GM19455 (cell line): ENCODE measurements at regions not wholly inside any gene's neighbourhood (a gene's known extent, or its start where the extent isn't known, plus 50 kb on each side); places are given as distances from the start of the nearest gene placed in this dataset.

ENCODE experiments used
- ATAC-seq: cut with Tn5 transposase; IDR thresholded peaks from one replicate; pipeline ENCODE4 v1.9.1; 2021; ENCODE audit not compliant: unreplicated experiment

DNA sequence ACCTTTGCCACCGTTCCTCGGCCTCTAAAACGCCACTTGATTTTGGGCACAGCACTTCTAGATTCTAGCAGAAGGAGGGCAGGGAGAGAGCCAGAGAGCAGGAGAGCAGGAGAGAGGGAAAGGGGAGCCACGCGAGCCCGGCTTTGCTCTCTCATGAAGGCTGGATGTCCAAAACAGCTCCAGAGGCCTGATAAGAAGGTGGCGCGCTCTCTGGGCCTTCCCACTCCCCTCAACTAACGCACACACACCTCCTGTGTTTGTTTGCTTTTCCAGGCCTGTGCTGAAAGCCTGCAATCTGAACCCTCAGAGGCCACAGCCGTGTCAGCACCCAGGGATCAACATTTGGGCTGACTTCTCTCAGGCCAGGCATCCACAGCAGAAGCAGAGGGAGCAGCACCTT is 184.8 kb upstream of the SOX11 start:
- no peak for ATAC-seq

DNA sequence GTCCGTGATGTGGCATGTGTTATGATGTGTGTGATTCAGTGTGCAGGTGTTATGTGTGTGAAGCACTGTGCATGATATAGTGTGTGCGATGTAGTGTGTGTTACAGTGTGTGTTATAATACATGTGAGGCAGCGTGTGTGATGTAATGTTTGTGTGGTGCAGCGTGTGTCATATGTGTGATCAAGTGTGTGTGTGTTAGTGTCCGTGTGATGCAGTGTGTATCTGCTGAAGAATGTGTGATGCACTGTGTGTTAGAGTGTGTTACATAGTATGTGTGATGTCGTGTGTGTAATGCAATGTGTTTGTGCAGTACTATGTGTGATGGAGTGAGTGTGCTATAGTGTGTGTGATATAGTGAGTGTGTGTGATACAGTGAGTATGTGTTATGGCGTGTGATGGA is 182.8 kb upstream of the SOX11 start:
- ATAC-seq = no peak

DNA sequence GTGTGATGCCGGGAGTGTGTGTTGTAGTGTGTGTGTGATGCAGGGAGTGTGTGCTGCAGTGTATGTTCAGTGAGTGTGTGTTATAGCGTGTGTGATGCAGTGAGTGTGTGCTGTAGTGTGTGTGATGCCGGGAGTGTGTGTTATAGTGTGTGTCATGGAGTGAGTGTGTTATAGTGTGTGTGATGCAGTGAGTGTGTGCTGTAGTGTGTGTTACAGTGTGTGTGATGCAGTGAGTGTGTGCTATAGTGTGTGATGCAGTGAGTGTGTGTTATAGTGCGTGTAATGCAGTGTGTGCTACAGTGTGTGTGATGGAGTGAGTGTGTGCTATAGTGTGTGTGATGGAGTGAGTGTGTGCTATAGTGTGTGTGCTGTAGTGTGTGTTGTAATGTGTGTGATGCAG is 182.1 kb upstream of the SOX11 start:
- ATAC-seq = no peak

DNA sequence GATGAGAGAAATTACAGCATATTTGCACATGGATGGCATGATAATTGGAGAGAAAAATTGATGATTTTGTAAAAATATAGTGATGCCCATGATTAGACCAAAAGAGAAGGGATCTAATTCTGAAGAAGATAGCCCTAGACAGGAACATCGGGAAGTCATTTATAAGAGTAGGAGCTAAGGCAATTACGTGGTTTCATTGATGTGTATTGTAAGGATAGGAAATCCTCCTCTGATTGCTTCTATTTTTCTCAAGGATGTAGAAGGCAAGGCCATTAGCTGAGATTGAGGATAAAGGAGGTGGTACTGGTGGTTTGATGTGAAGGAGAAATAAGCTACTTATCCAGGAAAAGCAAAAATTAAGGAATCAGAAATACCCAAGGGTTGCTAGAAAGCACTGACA is 176.5 kb upstream of the SOX11 start:
- no peak for ATAC-seq

DNA sequence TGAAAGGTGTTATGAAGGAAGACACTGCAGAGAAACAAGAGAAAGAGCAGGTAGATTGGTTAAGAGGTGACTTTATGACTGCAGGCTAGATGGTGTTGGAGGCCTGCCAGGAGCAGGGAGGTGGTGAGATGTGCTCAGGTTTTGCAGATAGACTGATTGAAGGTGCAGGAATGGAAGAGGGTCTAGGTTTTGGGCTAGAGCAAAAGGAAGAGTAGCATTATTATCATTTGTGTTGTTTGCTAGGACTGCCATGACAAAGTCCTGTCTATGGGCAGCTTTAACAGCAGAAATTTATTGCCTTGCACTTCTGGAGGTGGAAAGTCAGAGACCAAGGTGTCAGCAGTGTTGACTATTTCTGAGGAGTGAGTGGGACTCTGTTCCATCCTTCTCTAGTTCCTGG is 172.9 kb upstream of the SOX11 start:
- no peak for ATAC-seq

DNA sequence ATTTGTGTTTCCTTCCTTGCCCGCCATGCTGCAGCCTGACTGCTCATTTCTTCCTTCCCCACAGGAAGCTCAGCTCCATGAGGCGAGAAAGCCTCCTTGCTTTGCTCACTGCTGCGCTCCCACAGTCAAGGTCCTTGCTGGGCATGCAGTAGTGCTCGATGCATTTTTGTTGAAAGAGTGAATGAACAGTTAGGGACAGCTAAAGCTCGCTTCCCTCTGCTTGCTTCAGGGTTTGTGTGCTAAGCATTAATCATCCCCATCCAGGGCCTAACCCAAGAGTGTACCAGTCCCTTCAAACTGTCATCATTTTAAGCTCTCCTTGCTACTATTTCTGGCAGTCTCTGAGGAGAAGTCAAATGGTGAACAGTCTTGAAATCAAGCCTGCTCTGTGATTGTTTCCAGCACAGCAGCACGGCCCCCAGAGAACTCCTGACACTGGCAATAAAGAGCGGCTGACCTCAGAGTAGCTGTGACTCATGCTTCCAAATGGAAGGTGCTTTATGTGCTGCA is 171.7 kb upstream of the SOX11 start:
- ATAC-seq = no peak

DNA sequence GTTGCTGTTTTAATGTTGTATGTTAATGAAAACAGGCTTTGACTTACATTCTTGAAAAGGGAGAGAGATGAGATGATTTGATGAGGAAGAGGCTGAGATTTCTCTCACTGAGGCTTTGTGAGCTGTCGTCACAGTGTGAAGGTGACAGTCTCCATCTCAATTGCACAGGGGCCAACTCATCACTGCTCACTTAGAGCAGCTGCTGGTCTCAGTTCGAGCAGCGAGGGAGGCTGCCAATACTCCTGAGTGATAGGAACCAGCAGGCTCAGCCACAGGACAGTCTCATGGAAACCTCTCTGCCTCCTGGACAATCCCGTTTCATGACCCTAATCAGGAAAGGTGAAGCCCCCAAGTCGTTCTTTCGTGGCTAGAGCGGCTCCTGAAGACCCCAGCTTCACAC is 170.7 kb upstream of the SOX11 start:
- ATAC-seq = no peak

DNA sequence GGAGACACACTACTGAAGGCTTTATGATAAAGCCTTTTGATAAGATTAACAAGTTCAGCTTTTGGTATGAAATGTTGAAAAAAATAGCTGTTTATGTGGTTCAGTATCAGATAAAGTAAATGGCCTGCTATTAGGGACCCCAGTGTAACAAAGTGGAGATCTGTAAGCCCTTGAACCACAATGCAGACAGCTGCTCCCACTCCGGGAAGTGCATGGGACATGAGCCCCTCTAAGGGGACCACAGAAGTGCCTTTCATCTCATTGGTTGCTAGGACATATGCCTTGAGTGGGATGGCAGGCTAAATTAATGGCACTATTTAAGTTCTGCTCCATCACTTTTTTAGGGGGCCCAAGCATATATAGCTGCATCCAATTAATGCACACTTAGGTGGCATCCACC is 167.6 kb upstream of the SOX11 start:
- ATAC-seq = no peak

DNA sequence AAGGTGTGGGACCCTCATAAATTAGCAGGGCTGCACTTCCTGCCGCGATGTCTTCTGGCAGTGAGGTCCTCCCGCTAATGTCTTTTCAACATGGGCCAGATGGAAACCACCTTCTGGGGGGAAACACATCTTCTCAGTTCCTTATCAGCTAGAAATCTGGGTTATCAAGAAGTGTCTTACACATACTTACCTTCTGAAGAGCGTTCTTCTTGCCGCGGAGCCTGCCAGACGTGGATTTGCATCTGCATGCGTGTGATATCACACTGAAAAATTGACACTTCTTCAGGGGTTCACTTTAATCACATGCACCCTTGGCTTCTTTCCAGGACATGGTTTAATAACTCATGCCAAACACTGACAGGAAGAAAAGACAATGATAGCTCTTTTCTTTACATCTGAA is 163.5 kb upstream of the SOX11 start:
- ATAC-seq = no peak

DNA sequence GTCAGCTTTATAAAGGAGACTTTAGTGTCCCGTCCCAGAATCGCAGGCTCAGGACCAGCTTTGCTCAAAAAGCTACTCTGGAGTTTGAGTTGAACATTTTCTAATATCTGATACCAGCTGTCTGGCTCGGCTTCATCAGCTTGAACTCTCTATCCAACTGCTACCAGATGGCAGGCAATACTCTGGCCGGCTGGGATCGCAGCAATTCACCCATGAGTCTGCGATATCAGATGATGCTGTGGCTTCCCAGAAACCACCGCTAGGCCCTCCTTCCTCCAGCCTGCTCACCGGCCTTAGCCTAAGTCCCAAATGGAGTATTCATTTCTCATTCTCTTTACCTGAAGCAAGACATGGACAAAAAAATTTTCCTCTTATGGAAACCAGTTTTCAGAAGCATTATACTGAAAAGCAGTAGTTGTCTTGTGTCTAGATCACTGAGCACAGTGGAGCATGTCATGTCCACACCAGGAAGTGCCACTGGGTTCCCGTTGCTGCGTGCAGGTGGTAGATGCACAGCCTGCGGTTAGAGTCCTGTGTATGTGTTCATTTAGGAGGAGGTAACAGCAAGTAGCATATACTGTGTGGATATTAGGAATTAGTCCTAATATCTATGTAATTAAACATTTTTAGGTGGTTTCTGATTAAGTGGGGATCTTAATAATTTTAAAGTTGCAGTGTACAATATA is 162.0 kb upstream of the SOX11 start:
- no peak for ATAC-seq

DNA sequence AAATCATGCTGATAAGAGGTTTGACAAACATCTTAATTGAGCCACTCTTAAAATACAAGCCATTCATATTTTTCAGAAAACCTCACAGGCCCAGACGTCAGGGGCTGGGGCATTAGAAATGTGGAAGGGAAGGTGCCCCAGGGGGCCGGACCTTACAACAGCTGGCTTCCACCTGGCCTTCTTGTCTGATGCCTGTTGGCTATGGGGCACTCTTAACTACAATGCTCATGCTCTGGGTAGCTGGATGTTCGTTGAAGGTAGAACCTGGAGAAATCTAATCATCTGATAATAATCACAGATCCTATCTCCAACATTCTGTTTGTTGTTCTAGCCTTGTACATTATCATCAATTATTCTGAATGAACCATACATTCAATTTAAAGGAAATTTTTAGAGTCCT is 156.9 kb upstream of the SOX11 start:
- ATAC-seq = no peak

DNA sequence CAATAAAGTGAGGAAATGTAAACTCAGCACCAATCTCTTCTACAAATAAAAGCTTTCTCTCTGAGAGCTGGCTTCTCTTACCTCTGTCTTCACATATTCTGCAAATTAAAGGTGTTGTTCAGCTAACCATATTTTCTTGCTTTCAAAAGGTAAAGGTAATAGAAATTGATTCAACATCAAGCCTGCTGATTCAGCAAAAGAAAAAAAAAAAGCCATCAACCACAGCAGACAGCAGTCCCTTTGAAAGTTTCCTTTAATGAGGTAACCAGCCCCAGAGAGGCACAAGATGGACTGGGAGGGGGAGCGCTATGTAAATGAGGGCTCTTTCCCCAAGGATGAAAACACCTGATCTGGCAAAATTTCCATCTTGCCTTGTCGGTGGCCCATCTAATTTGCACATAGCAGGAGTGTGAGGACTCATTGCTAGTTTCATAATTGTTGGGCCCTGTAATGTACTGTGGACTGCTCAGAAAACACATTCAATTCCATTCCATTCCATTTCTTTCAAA is 154.9 kb upstream of the SOX11 start:
- ATAC-seq = no peak

DNA sequence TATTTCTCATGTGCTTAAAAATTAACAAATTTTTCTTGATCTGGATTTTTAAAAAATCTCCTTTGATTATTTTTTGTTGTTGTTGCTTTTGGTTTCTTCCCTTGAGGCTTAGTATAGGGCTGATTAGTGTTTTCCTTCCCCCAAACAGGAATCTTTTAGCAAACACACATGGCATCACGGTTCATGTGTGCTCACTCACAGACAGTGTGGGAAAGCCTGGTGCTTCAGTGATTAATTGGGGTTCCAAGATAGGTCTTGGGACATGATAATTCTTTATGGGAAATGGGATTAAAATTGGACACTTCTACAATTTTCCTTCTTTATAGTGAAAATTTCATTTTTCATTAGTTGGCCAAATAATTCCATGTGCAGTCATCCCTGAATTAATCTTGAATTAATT is 153.9 kb upstream of the SOX11 start:
- ATAC-seq = no peak

DNA sequence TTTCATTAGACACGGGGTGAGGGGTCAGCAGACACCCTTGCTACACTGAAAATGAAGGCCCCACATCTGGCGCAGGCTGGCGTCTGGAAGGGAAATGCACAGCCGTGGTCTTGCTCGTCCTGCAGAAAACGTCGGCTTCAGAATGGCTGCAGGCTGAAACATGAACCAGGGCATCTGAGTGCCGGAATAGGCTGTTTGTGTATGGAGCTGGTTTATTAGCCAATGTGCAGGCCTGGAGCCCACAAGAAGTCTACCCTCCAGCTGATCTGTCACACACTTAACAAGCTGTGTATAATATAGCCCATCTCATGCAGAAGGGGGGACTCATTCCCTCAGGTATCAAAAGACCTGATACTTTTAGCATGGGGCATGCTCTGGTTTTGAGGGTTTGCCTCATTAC is 153.4 kb upstream of the SOX11 start:
- no peak for ATAC-seq

DNA sequence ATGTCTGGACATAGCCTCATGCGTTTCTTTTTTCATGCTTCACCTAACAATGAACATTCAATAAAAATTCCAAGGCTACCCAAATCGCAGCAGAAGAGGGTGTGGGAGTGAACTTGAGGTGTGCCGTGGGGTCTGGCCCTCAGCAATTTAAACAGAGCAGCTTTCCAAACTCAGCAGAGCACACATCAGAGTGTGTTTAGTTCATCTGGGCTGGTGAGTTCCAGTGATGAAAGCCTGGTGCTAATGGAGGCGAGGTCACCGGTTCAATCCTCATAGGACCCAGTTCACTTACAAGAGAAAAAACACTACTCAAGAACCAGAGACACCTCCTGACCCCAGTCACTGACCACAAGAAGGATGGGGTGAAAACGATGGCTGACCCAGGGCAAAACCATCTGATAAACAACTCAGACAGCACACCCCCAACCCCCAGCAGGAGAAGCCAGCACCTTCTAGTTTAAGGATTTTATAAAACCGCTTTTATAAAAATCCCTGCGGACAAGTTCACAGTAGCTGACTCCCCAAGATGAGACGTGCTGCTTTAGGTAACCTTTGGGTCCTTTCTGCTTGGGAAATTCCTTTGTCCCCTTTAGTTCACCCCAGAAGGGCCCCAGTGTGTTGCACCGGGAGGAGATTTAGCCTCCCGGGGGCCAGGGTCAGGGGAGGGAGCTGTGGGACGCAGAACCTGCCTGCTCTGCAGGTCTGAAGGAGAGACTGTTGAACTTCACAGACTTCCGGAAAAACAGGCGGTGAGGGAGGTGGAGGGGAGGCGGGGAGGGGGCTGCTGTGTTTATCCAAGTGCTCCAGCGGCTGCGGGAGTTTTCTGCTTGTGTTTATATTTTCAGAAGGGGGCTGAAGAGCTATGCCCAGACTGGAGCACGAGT is 152.7 kb upstream of the SOX11 start:
- ATAC-seq = no peak

DNA sequence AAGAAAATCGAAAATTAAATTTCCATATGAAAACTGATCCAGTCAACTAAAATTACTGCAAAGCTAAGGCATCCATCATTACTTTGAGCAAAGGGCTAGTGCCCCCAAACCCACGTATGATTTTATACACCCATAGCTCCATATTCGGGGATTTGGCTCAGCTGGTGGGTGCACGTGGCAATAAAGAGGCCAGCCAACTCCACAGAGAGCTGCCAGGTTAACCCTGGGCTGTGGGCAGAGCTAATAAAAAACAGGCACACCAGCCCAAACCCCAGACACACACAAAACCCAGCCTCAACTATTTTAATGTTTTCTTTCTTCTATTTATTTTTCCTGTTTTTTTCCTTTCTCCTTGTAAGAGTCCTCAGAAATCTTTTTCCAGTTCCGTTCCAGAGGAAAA is 151.3 kb upstream of the SOX11 start:
- ATAC-seq = no peak

DNA sequence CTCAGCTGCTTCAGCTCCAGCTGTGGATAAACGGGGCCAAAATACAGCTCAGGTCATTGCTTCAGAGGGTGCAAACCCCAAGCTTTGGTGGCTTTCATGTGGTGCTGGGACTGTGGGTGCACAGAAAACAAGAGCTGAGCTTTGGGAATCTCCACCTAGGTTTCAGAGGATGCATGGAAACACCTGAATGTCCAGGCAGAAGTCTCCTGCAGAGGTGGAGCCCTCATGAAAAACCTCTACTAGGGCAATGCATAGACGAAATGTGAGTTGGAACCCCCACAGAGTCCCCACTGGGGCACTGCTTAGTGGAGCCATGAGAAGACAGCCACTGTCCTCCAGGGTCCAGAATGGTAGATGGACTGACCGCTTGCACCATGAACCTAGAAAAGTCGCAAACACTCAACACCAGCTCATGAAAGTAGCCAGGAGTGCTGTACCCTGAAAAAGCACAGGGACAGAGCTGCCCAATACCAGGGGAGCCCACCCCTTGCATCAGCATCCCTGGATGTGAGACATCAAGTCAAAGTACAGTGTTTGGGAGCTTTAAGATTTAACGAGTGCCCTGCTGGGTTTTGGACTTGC is 147.9 kb upstream of the SOX11 start:
- no peak for ATAC-seq

DNA sequence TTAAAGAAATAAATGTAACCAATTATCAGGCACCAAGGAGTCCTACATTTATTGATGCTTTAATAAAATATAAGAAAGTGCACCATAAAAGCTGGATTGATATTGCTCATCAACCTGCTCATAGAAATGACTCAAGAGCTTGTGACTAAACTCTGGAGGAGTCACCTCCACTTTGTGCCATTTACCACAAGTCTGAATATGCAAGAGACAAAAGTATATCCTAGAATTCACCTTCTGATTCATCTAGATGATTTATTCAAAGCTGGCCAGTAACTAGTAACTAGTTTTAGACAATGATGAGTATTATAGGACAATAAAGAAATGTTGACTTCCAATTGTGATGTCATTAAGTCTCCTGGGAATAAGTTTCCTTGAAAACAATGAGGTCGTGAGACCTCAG is 146.0 kb upstream of the SOX11 start:
- no peak for ATAC-seq

DNA sequence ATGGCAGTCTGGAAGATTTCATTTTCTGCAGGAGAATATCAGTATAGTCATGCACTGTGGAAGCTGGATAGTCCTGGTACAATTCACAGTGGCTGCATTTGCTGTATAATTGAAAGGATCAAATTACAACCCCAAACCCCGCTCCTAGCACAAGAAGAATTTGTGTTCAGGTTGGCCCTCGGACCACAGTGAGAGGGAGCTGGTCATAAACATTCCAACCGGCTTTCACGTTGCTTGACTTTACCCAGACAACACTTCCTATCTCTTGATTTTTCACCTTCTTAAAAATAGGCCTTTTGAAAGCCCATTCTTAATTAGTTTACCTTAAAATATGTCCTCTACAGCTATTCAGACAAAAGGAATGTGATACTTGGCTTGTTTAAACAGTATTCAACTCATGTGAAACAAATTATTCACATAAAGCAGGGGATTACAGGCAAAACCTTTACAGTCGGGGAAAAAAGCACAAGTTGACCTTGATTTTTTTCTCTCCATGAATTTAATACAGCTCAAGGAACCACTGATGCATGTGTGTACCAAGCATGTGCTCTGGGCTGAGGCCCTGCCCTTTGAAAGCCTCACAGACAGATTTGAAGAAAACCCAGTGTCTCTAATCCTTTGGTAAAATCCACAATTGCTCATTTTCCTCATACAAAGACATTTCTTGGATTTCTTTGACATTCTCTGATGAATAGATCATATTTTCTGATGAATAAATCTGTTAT is 143.0 kb upstream of the SOX11 start:
- no peak for ATAC-seq

DNA sequence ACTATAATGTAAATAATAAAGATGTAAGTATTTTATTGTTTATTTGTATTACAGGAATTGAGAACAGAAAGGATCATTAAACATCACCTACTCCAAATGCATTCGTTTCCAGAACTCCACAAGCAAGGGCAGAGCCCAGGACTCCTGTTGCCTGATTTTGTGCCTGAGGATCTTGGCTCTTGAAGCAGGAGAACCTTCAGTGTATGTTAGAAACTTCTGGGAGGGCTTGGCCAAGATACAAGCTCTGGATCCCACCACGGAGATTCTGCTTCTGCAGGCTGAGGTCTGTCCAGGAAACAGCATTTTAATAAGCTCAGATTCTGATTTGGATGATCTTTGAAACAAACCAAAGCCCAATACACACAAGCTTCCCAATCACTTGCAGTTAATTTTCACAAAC is 142.4 kb upstream of the SOX11 start:
- no peak for ATAC-seq

DNA sequence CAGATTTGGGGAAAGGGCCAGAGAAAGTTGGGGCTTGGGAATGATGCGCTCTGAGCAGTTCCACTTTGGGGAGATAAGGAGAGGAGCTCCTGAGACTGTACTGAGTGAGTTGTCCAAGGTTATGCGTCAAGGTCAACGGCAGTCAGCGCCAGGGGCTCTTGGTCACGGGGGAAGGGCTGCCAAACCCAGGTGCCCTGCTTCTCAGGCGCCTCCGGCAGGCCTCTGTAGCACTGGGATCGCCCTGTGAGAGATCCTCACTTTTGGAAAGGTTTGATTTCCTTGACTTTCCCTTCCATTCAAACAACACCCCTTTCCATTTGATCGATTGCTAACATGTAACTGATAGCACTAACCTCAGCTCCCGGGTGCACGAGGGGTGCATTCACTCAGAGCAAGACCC is 136.5 kb upstream of the SOX11 start:
- no peak for ATAC-seq
